ENCODE measurements at regions not wholly inside any gene's neighbourhood (a gene's known extent, or its start where the extent isn't known, plus 50 kb on each side); places are given as distances from the start of the nearest gene placed in this dataset.

GRCh38 chr2:181399027-181399426 lies 58.2 kb upstream of the ITGA4 start:
- H3K4me2 ChIP-seq (ENCODE audit: low read length): no peak overlapping the region

GRCh38 chr2:181404472-181404871 lies 52.7 kb upstream of the ITGA4 start:
- Histone ChIP-seq H3K27me3 (ENCODE audit: low read depth, low read length) (0 out of 2 replicates have a peak, but pooled peaks cover 2% of the 10 kb centered on the region), H3K4me3 (ENCODE audit: low read length) (peak overlapping the region; percentile 44), H3K4me2 (ENCODE audit: low read length) (peak overlapping the region; percentile 64), H4K20me1 (ENCODE audit: insufficient read depth, low read length) (no peaks in the 10 kb centered on the region), H3K9me3 (ENCODE audit: insufficient read depth, low read length) (no peaks in the 10 kb centered on the region), H2AFZ (ENCODE audit: low read depth, low read length) (peak overlapping the region; percentile 56; the same call in 1 of the 2 replicates), H3K9ac (ENCODE audit: low read length) (0 out of 2 replicates have a peak overlapping the region, but pooled peaks have one; percentile 12), H3K79me2 (ENCODE audit: low read length) (no peaks in the 10 kb centered on the region), H3K4me1 (ENCODE audit: low read length) (peaks cover 29% of the 10 kb centered on the region), H3K36me3 (replicated peaks; ENCODE audit: low read depth, low read length) (no peaks in the 10 kb centered on the region), H3K27ac (ENCODE audit: low read length) (peak overlapping the region; percentile 38)
- TF ChIP-seq EZH2phosphoT487 (IDR thresholded peaks at IDR 0.05; ENCODE audit: low read depth) (no peak), CTCF (IDR thresholded peaks at IDR 0.05; ENCODE audit: low read depth, low read length) (no peak)

More at GRCh38 chr2:181399027-181399426, 58.2 kb upstream of the ITGA4 start:
- Histone ChIP-seq H3K9ac (ENCODE audit: low read length) (no peak overlapping the region), H3K27ac (ENCODE audit: low read length) (no peak overlapping the region), H3K4me1 (ENCODE audit: low read length) (peaks cover 4% of the 10 kb centered on the region), H3K27me3 (ENCODE audit: low read depth, low read length) (0 out of 2 replicates have a peak, but pooled peaks cover 2% of the 10 kb centered on the region), H3K9me3 (ENCODE audit: insufficient read depth, low read length) (no peaks in the 10 kb centered on the region), H2AFZ (ENCODE audit: low read depth, low read length) (no peak overlapping the region), H3K4me3 (ENCODE audit: low read length) (no peak overlapping the region), H3K36me3 (replicated peaks; ENCODE audit: low read depth, low read length) (no peaks in the 10 kb centered on the region), H3K79me2 (ENCODE audit: low read length) (no peaks in the 10 kb centered on the region), H4K20me1 (ENCODE audit: insufficient read depth, low read length) (no peaks in the 10 kb centered on the region)
- TF ChIP-seq CTCF (IDR thresholded peaks at IDR 0.05; ENCODE audit: low read depth, low read length) (no peak), EZH2phosphoT487 (IDR thresholded peaks at IDR 0.05; ENCODE audit: low read depth) (no peak)

GRCh38 chr2:181407171-181407570 lies 50.0 kb upstream of the ITGA4 start:
- no peaks in the 10 kb centered on the region for H3K9me3 ChIP-seq (ENCODE audit: insufficient read depth, low read length)
- H3K4me1 ChIP-seq (ENCODE audit: low read length): peaks cover 51% of the 10 kb centered on the region
- no peak overlapping the region for H3K9ac ChIP-seq (ENCODE audit: low read length)
- TF ChIP-seq CTCF (IDR thresholded peaks at IDR 0.05; ENCODE audit: low read depth, low read length) (no peak), EZH2phosphoT487 (IDR thresholded peaks at IDR 0.05; ENCODE audit: low read depth) (no peak)
- H3K79me2 ChIP-seq (ENCODE audit: low read length): no peaks in the 10 kb centered on the region
- no peaks in the 10 kb centered on the region for H3K36me3 ChIP-seq (replicated peaks; ENCODE audit: low read depth, low read length)
- 0 out of 2 replicates have a peak, but pooled peaks cover 2% of the 10 kb centered on the region for H3K27me3 ChIP-seq (ENCODE audit: low read depth, low read length)
- H3K4me2 ChIP-seq (ENCODE audit: low read length): no peak overlapping the region
- no peak overlapping the region for H3K27ac ChIP-seq (ENCODE audit: low read length)
- H2AFZ ChIP-seq (ENCODE audit: low read depth, low read length): no peak overlapping the region
- H3K4me3 ChIP-seq (ENCODE audit: low read length): no peak overlapping the region
- H4K20me1 ChIP-seq (ENCODE audit: insufficient read depth, low read length): no peaks in the 10 kb centered on the region
